ENCODE measurements at regions not wholly inside any gene's neighbourhood (a gene's known extent, or its start where the extent isn't known, plus 50 kb on each side); places are given as distances from the start of the nearest gene placed in this dataset.

GRCh38 chr2:177318613-177319012 lies 54.1 kb upstream of the NFE2L2 start:
- ATAC-seq, result no peak
- DNase-seq, result no peak
- WGBS (ENCODE audit: insufficient coverage, low coverage, low lambda C conversion rate, missing lambda C conversion rate), result 44% methylated on average over 1 of the region's 1 CpG
- Histone ChIP-seq H3K27ac (no peak overlapping the region), H3K36me3 (no peaks in the 10 kb centered on the region), H3K27me3 (no peaks in the 10 kb centered on the region), H3K9me3 (no peaks in the 10 kb centered on the region), H3K4me3 (no peak overlapping the region), H3K4me1 (peaks cover 0 to 72% (median 7%) of the 10 kb centered on the region in 4 donors)
- TF ChIP-seq CTCF (IDR thresholded peaks at IDR 0.05) (no peak), POLR2A (IDR thresholded peaks at IDR 0.05) (no peak)
- intact Hi-C loops (cut with DNase I), result no loop called here

GRCh38 chr2:177320596-177320995 lies 56.1 kb upstream of the NFE2L2 start:
- H3K4me1 ChIP-seq, result peaks cover 0 to 78% (median 16%) of the 10 kb centered on the region in 4 donors
- WGBS (ENCODE audit: insufficient coverage, low coverage, low lambda C conversion rate, missing lambda C conversion rate), result 75% methylated on average over 2 of the region's 2 CpGs
- H3K9me3 ChIP-seq, result no peaks in the 10 kb centered on the region
- no peak overlapping the region for H3K4me3 ChIP-seq
- TF ChIP-seq CTCF (IDR thresholded peaks at IDR 0.05), result no peak
- no peak for TF ChIP-seq POLR2A (IDR thresholded peaks at IDR 0.05)
- no peak overlapping the region for H3K27ac ChIP-seq
- no peak for DNase-seq
- intact Hi-C loops (cut with DNase I), result no loop called here
- ATAC-seq, result no peak
- H3K36me3 ChIP-seq, result no peaks in the 10 kb centered on the region
- no peaks in the 10 kb centered on the region for H3K27me3 ChIP-seq

- H3K36me3 ChIP-seq, result no peaks in the 10 kb centered on the region
- peak overlapping the region; percentile 63 to 88 (median 81) for H3K27ac ChIP-seq
- peak; percentile 31 to 82 (median 80) for DNase-seq
- H3K4me3 ChIP-seq, result no peak overlapping the region
- peak; percentile 85 to 95 (median 90) for ATAC-seq
- H3K9me3 ChIP-seq, result no peaks in the 10 kb centered on the region
- H3K4me1 ChIP-seq, result peaks cover 0 to 64% (median 19%) of the 10 kb centered on the region in 4 donors
- TF ChIP-seq CTCF (IDR thresholded peaks at IDR 0.05), result peak in 1 of 4 donors; percentile 9
- TF ChIP-seq POLR2A (IDR thresholded peaks at IDR 0.05), result no peak
- no peaks in the 10 kb centered on the region for H3K27me3 ChIP-seq
- intact Hi-C loops (cut with DNase I), result no loop called here
- 12% methylated on average over 5 of the region's 5 CpGs for WGBS (ENCODE audit: insufficient coverage, low coverage, low lambda C conversion rate, missing lambda C conversion rate)
These were observed 58.3 kb upstream of the NFE2L2 start for GRCh38 chr2:177322801-177323261.

- Histone ChIP-seq H3K27ac (peak overlapping the region in 2 of 3 donors; percentile 60 to 88), H3K9me3 (no peaks in the 10 kb centered on the region), H3K27me3 (no peaks in the 10 kb centered on the region), H3K4me3 (no peak overlapping the region), H3K4me1 (peaks cover 0 to 58% (median 19%) of the 10 kb centered on the region in 4 donors), H3K36me3 (no peaks in the 10 kb centered on the region)
- intact Hi-C loops (cut with DNase I), result no loop called here
- DNase-seq (no peak), ATAC-seq (no peak)
- 81% methylated on average over 3 of the region's 3 CpGs for WGBS (ENCODE audit: insufficient coverage, low coverage, low lambda C conversion rate, missing lambda C conversion rate)
- no peak for TF ChIP-seq CTCF (IDR thresholded peaks at IDR 0.05)
- no peak for TF ChIP-seq POLR2A (IDR thresholded peaks at IDR 0.05)
These were observed 60.3 kb upstream of the NFE2L2 start for GRCh38 chr2:177324797-177325196.

GRCh38 chr2:177325554-177325953 lies 61.0 kb upstream of the NFE2L2 start:
- Histone ChIP-seq H3K4me1 (peaks cover 0 to 58% (median 19%) of the 10 kb centered on the region in 4 donors), H3K27me3 (no peaks in the 10 kb centered on the region), H3K36me3 (no peaks in the 10 kb centered on the region), H3K9me3 (no peaks in the 10 kb centered on the region), H3K27ac (peak overlapping the region; percentile 29 to 88 (median 60)), H3K4me3 (no peak overlapping the region)
- WGBS (ENCODE audit: insufficient coverage, low coverage, low lambda C conversion rate, missing lambda C conversion rate), result 27% methylated on average over 1 of the region's 1 CpG
- TF ChIP-seq CTCF (IDR thresholded peaks at IDR 0.05), result no peak
- TF ChIP-seq POLR2A (IDR thresholded peaks at IDR 0.05), result no peak
- ATAC-seq (peak; percentile 6 to 48 (median 40)), DNase-seq (no peak)
- intact Hi-C loops (cut with DNase I), result no loop called here

Measured in right lobe of liver (tissue), 6 donors.